Lower leg skin (tissue), 4 donors: ENCODE measurements at regions not wholly inside any gene's neighbourhood (a gene's known extent, or its start where the extent isn't known, plus 50 kb on each side); places are given as distances from the start of the nearest gene placed in this dataset.

Source experiments
- DNase-seq, 2 donors: peaks; one replicate each; pipeline ENCODE4 v3.0.0-alpha.2; 2019; ENCODE audit warnings: low spot score in 2 of 2
- H3K4me3 ChIP-seq: fragments of 200-600 bp; sonication (generic); 2 replicates; pipeline ENCODE4 v1.5.1; 2017; ENCODE audit warnings: mild to moderate bottlenecking, low read depth; ENCODE audit not compliant: poor library complexity, severe bottlenecking
- CTCF ChIP-seq, 3 donors: fragments of 450-650 bp; IDR thresholded peaks; one replicate each; pipeline ENCODE4 v1.5.1; 2016; ENCODE audit warnings: antibody characterized with exemption in 3 of 3, mild to moderate bottlenecking in 3 of 3, moderate library complexity in 2 of 3
- POLR2A ChIP-seq, 2 donors: fragments of 450-650 bp; IDR thresholded peaks; one replicate each; pipeline ENCODE4 v1.6.1; 2016 to 2017; ENCODE audit warnings: antibody characterized with exemption in 2 of 2, mild to moderate bottlenecking in 1 of 2, moderate library complexity in 1 of 2
- WGBS, 2 donors: methylation state at CpG; one replicate each; pipeline ENCODE4 v1.1.5; 2018; 5-methylcytosine and 5-hydroxymethylcytosine counted together
- intact Hi-C: fragments of 100-400 bp; cut with DNase I; formaldehyde crosslinking; loops from one replicate; pipeline ENCODE4 v1.15.0; 2023; ENCODE audit warnings: low total_unique reads

- 14 to 30% methylated on average over 1 of the region's 1 CpG for WGBS, 2 donors
- no peak overlapping the region for H3K4me3 ChIP-seq
- intact Hi-C loops: loop anchor here (5.0 kb wide), 1 partner anchor 737 kb away; no protein-coding TSS in a partner anchor
- DNase-seq: no peak
- TF ChIP-seq CTCF (IDR thresholded peaks at IDR 0.05): no peak
- no peak for TF ChIP-seq POLR2A (IDR thresholded peaks at IDR 0.05)
Measured at GRCh38 chr3:22729981-22730380, 473.1 kb upstream of the UBE2E2 start.

GRCh38 chr3:22730701-22731100 lies 472.4 kb upstream of the UBE2E2 start:
- intact Hi-C loops: no loop called here
- DNase-seq: no peak
- TF ChIP-seq CTCF (IDR thresholded peaks at IDR 0.05) (no peak), POLR2A (IDR thresholded peaks at IDR 0.05) (no peak)
- WGBS, 2 donors: 83 to 89% methylated on average over 1 of the region's 1 CpG
- H3K4me3 ChIP-seq: no peak overlapping the region

- intact Hi-C loops: no loop called here
- DNase-seq: no peak
- WGBS, 2 donors: 50 to 70% methylated on average over 1 of the region's 1 CpG
- TF ChIP-seq CTCF (IDR thresholded peaks at IDR 0.05): no peak
- no peak for TF ChIP-seq POLR2A (IDR thresholded peaks at IDR 0.05)
- H3K4me3 ChIP-seq: no peak overlapping the region
Measured at GRCh38 chr3:22731901-22732300, 471.2 kb upstream of the UBE2E2 start.

DNA sequence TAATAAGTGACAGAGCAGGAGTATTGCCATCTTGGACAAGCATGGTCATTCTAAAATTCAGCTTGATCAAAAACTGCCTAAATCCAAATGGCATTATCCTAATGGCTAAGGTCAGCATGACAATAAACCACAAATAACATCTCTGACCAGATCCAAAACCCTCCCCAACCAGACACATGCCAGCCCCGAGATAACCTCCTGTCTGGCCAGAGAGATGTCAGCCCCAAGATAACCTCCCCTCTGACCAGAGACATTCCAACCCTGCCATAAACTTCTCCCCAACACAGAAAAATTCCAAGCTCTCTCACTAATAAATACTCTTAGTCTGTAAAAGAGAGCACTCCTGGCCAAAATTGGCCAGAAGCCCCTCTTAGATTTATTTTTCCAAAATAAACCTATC lies 470.5 kb upstream of the UBE2E2 start:
- WGBS, 2 donors: 31 to 35% methylated on average over 1 of the region's 1 CpG
- DNase-seq: no peak
- intact Hi-C loops: no loop called here
- TF ChIP-seq POLR2A (IDR thresholded peaks at IDR 0.05) (no peak), CTCF (IDR thresholded peaks at IDR 0.05) (no peak)
- no peak overlapping the region for H3K4me3 ChIP-seq

DNA sequence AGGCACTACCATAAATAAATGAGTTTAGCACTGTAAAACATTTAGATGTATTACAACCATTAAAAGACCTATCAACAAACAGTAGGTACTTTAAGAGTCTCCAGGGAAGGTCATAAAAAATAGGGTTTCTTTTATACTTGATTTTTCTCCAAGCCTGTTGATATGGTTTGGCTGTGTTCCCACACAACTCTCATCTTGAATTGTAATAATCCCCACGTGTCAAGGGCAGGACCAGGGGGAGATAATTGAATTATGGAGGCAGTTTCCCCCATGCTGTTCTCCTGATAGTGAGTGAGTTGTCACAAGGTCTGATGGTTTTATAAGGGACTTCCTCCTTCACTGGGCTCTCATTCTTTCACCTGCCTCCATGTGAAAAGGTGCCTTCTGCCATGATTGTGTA lies 468.9 kb upstream of the UBE2E2 start:
- TF ChIP-seq CTCF (IDR thresholded peaks at IDR 0.05) (no peak), POLR2A (IDR thresholded peaks at IDR 0.05) (no peak)
- intact Hi-C loops: no loop called here
- no peak for DNase-seq
- WGBS, 2 donors: 4 to 10% methylated on average over 1 of the region's 1 CpG
- H3K4me3 ChIP-seq: no peak overlapping the region

- TF ChIP-seq CTCF (IDR thresholded peaks at IDR 0.05) (no peak), POLR2A (IDR thresholded peaks at IDR 0.05) (no peak)
- WGBS, 2 donors: 64 to 67% methylated on average over 2 of the region's 2 CpGs
- intact Hi-C loops: no loop called here
- H3K4me3 ChIP-seq: no peak overlapping the region
- DNase-seq: no peak
Measured at GRCh38 chr3:22734756-22735155, 468.4 kb upstream of the UBE2E2 start.
